ENCODE measurements at regions not wholly inside any gene's neighbourhood (a gene's known extent, or its start where the extent isn't known, plus 50 kb on each side); places are given as distances from the start of the nearest gene placed in this dataset.
"Not testable (repeated sequence)": the region's sequence is repeated elsewhere in the genome, so short reads cannot be mapped to it uniquely, and the experiment has no call there.

GRCh38 chr6:3553254-3553653, 96.4 kb upstream of the SLC22A23 start:
- no peak for DNase-seq (ENCODE audit: low spot score)

- no peak for DNase-seq (ENCODE audit: low spot score)
Observed at GRCh38 chr6:3551716-3552511, 95.1 kb upstream of the SLC22A23 start.

- no peak for DNase-seq (ENCODE audit: low spot score)
Observed at GRCh38 chr6:3549314-3549940, 92.6 kb upstream of the SLC22A23 start.

GRCh38 chr6:3546121-3546520, 89.3 kb upstream of the SLC22A23 start:
- DNase-seq (ENCODE audit: low spot score): no peak

- DNase-seq (ENCODE audit: low spot score): no peak
Observed at GRCh38 chr6:3545156-3545555, 88.3 kb upstream of the SLC22A23 start.

- DNase-seq (ENCODE audit: low spot score): no peak
Observed at GRCh38 chr6:3542032-3542640, 85.3 kb upstream of the SLC22A23 start.

GRCh38 chr6:3541006-3541585, 84.2 kb upstream of the SLC22A23 start:
- DNase-seq (ENCODE audit: low spot score): no peak

GRCh38 chr6:3540253-3540820, 83.5 kb upstream of the SLC22A23 start:
- DNase-seq (ENCODE audit: low spot score): no peak

GRCh38 chr6:3538536-3538935, 81.7 kb upstream of the SLC22A23 start:
- no peak for DNase-seq (ENCODE audit: low spot score)

- no peak for DNase-seq (ENCODE audit: low spot score)
Observed at GRCh38 chr6:3536901-3537300, 80.1 kb upstream of the SLC22A23 start.

GRCh38 chr6:3535776-3536435, 79.1 kb upstream of the SLC22A23 start:
- no peak for DNase-seq (ENCODE audit: low spot score)

GRCh38 chr6:3535033-3535775, 78.4 kb upstream of the SLC22A23 start:
- peak; percentile 3 for DNase-seq (ENCODE audit: low spot score)

GRCh38 chr6:3534599-3534998, 77.7 kb upstream of the SLC22A23 start:
- DNase-seq (ENCODE audit: low spot score): no peak

- DNase-seq (ENCODE audit: low spot score): peak; percentile 1
Observed at GRCh38 chr6:3533981-3534380, 77.1 kb upstream of the SLC22A23 start.

GRCh38 chr6:3532296-3532916, 75.6 kb upstream of the SLC22A23 start:
- peak; percentile 1 for DNase-seq (ENCODE audit: low spot score)

GRCh38 chr6:3531481-3531880, 74.6 kb upstream of the SLC22A23 start:
- DNase-seq (ENCODE audit: low spot score): peak; percentile 6

- no peak for DNase-seq (ENCODE audit: low spot score)
Observed at GRCh38 chr6:3530515-3530914, 73.7 kb upstream of the SLC22A23 start.

GRCh38 chr6:3529721-3530120, 72.9 kb upstream of the SLC22A23 start:
- no peak for DNase-seq (ENCODE audit: low spot score)

GRCh38 chr6:3529232-3529631, 72.4 kb upstream of the SLC22A23 start:
- no peak for DNase-seq (ENCODE audit: low spot score)

- DNase-seq (ENCODE audit: low spot score): not testable (repeated sequence)
Observed at GRCh38 chr6:3528081-3528671, 71.3 kb upstream of the SLC22A23 start.

Measured in mucosa of gallbladder (tissue), 1 donor.